SK-N-MC (cell line): ENCODE measurements at regions not wholly inside any gene's neighbourhood (a gene's known extent, or its start where the extent isn't known, plus 50 kb on each side); places are given as distances from the start of the nearest gene placed in this dataset.
"Not testable (repeated sequence)": the region's sequence is repeated elsewhere in the genome, so short reads cannot be mapped to it uniquely, and the experiment has no call there.

Source experiments
- EZH2 ChIP-seq: fragments of 200-600 bp; sonication (generic); IDR thresholded peaks from one replicate; pipeline ENCODE4 v1.6.1; 2017; ENCODE audit warnings: antibody characterized with exemption
- FOXP2 ChIP-seq: optimal IDR thresholded peaks from 2 replicates; pipeline ENCODE3; 2011; ENCODE audit warnings: mild to moderate bottlenecking, moderate library complexity; ENCODE audit not compliant: insufficient read depth; ENCODE audit errors: extremely low read length, control extremely low read depth
- POLR2AphosphoS5 ChIP-seq: IDR thresholded peaks from 2 replicates; pipeline ENCODE4 v1.6.1; 2012; ENCODE audit warnings: mild to moderate bottlenecking, low read depth, low read length, borderline replicate concordance

DNA sequence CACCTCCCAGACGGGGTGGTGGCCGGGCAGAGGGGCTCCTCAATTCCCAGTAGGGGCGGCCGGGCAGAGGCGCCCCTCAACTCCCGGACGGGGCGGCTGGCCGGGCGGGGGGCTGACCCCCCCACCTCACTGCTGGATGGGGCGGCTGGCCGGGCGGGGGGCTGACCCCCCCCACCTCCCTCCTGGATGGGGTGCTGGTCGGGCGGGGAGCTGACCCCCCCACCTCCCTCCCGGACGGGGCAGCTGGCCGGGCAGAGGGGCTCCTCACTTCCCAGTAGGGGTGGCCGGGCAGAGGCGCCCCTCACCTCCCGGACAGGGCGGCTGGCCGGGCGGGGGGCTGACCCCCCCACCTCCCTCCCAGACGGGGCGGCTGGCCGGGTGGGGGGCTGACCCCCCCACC, 148.8 kb upstream of the CCZ1B start:
- not testable (repeated sequence) for TF ChIP-seq FOXP2, EZH2, POLR2AphosphoS5
